H9 (cell line): ENCODE measurements at regions not wholly inside any gene's neighbourhood (a gene's known extent, or its start where the extent isn't known, plus 50 kb on each side); places are given as distances from the start of the nearest gene placed in this dataset.

Experiments
- DNase-seq: peaks from one replicate; pipeline ENCODE4 v3.0.0-alpha.2; 2017
- H2AFZ ChIP-seq: one replicate; pipeline ENCODE4 v1.6.1; 2013; ENCODE audit warnings: mild to moderate bottlenecking, low read length, control low read depth, moderate library complexity
- H2AK5ac ChIP-seq: 2 replicates; pipeline ENCODE4 v1.6.1; 2013; ENCODE audit warnings: low read length, control low read depth, mixed read lengths; ENCODE audit not compliant: insufficient read length
- H2BK120ac ChIP-seq: one replicate; pipeline ENCODE4 v1.6.1; 2013; ENCODE audit warnings: low read depth, mild to moderate bottlenecking, low read length, control low read depth, inconsistent platforms; ENCODE audit not compliant: poor library complexity, severe bottlenecking
- H2BK12ac ChIP-seq: 2 replicates; pipeline ENCODE4 v1.6.1; 2013; ENCODE audit warnings: low read length, control low read depth, mixed read lengths, low read depth; ENCODE audit not compliant: insufficient read length
- H2BK15ac ChIP-seq: 2 replicates; pipeline ENCODE4 v1.6.1; 2013; ENCODE audit warnings: low read depth, low read length, control low read depth
- H2BK20ac ChIP-seq: one replicate; pipeline ENCODE4 v1.6.1; 2013; ENCODE audit warnings: low read depth, mild to moderate bottlenecking, low read length, control low read depth, inconsistent platforms; ENCODE audit not compliant: poor library complexity, severe bottlenecking
- H2BK5ac ChIP-seq: 2 replicates; pipeline ENCODE4 v1.6.1; 2013; ENCODE audit warnings: low read length, control low read depth, mixed read lengths; ENCODE audit not compliant: insufficient read length
- H3K14ac ChIP-seq: 2 replicates; pipeline ENCODE4 v1.6.1; 2013; ENCODE audit warnings: low read length, control low read depth; ENCODE audit not compliant: insufficient read depth
- H3K18ac ChIP-seq: 2 replicates; pipeline ENCODE4 v1.6.1; 2013; ENCODE audit warnings: low read depth, mild to moderate bottlenecking, mixed read lengths, low read length, control low read depth; ENCODE audit not compliant: insufficient read length
- H3K23ac ChIP-seq: 2 replicates; pipeline ENCODE4 v1.6.1; 2013; ENCODE audit warnings: low read length, control low read depth, mixed read lengths, low read depth; ENCODE audit not compliant: insufficient read length
- H3K23me2 ChIP-seq: 2 replicates; pipeline ENCODE4 v1.6.1; 2013; ENCODE audit warnings: low read depth, mild to moderate bottlenecking, mixed read lengths, low read length, control low read depth; ENCODE audit not compliant: insufficient read length, poor library complexity, severe bottlenecking
- H3K27ac ChIP-seq: 2 replicates; pipeline ENCODE4 v1.5.1; 2013; ENCODE audit warnings: low read length, control low read depth, mixed read lengths, low read depth; ENCODE audit not compliant: insufficient read length
- H3K27me3 ChIP-seq: 2 replicates; pipeline ENCODE4 v1.6.1; 2013; ENCODE audit warnings: low read length, control low read depth, inconsistent platforms; ENCODE audit not compliant: insufficient read depth
- H3K4ac ChIP-seq: 2 replicates; pipeline ENCODE4 v1.6.1; 2013; ENCODE audit warnings: low read depth, mild to moderate bottlenecking, control low read depth, inconsistent platforms, low read length, moderate library complexity
- H3K4me1 ChIP-seq: 2 replicates; pipeline ENCODE4 v1.6.1; 2013; ENCODE audit warnings: low read length, control low read depth, inconsistent platforms; ENCODE audit not compliant: insufficient read depth
- H3K4me2 ChIP-seq: 2 replicates; pipeline ENCODE4 v1.6.1; 2013; ENCODE audit warnings: low read length, control low read depth, mixed read lengths; ENCODE audit not compliant: insufficient read length, insufficient read depth
- H3K56ac ChIP-seq: 2 replicates; pipeline ENCODE4 v1.6.1; 2013; ENCODE audit warnings: low read depth, mild to moderate bottlenecking, mixed read lengths, low read length, control low read depth; ENCODE audit not compliant: insufficient read length
- H3K79me1 ChIP-seq: 2 replicates; pipeline ENCODE4 v1.6.1; 2013; ENCODE audit warnings: low read depth, mild to moderate bottlenecking, moderate library complexity, low read length, control low read depth, inconsistent platforms; ENCODE audit not compliant: insufficient read depth, poor library complexity, severe bottlenecking
- H3K79me2 ChIP-seq: 2 replicates; pipeline ENCODE4 v1.6.1; 2013; ENCODE audit warnings: low read length, control low read depth, inconsistent platforms; ENCODE audit not compliant: insufficient read depth
- H3K9ac ChIP-seq: 2 replicates; pipeline ENCODE4 v1.6.1; 2013; ENCODE audit warnings: low read length, control low read depth, mixed read lengths; ENCODE audit not compliant: insufficient read length; ENCODE audit errors: extremely low read depth
- H3K9me3 ChIP-seq: one replicate; pipeline ENCODE4 v1.6.1; 2013; ENCODE audit warnings: low read depth, low read length, inconsistent platforms; ENCODE audit not compliant: control insufficient read depth
- H3T11ph ChIP-seq: one replicate; pipeline ENCODE4 v1.6.1; 2013; ENCODE audit warnings: mild to moderate bottlenecking, low read length, control low read depth, inconsistent platforms
- H4K20me1 ChIP-seq: one replicate; pipeline ENCODE4 v1.6.1; 2013; ENCODE audit not compliant: control insufficient read depth, insufficient read length, insufficient read depth
- H4K5ac ChIP-seq: 2 replicates; pipeline ENCODE4 v1.6.1; 2013; ENCODE audit warnings: low read depth, mild to moderate bottlenecking, mixed read lengths, low read length, control low read depth; ENCODE audit not compliant: insufficient read length
- H4K8ac ChIP-seq: replicated peaks from 2 replicates; pipeline ENCODE4 v1.6.1; 2013; ENCODE audit warnings: low read length, control low read depth, mixed read lengths, low read depth; ENCODE audit not compliant: insufficient read length
- H4K91ac ChIP-seq: 2 replicates; pipeline ENCODE4 v1.6.1; 2013; ENCODE audit warnings: low read depth, mild to moderate bottlenecking, moderate library complexity, mixed read lengths, low read length, control low read depth; ENCODE audit not compliant: insufficient read length
- H3K27ac Mint-ChIP-seq, 3 experiments: 2 replicates in 2 of 3; 3 replicates in 1 of 3; pipeline ENCODE4 v1.8.0; 2020 to 2021; ENCODE audit warnings: mixed read lengths in 3 of 3, mild to moderate bottlenecking in 1 of 3, moderate library complexity in 1 of 3
- H3K27me3 Mint-ChIP-seq: 2 replicates; pipeline ENCODE4 v1.8.0; 2021; ENCODE audit warnings: low read depth, mild to moderate bottlenecking, moderate library complexity, mixed read lengths
- H3K36me3 Mint-ChIP-seq, 3 experiments: 2 replicates in 2 of 3; 3 replicates in 1 of 3; pipeline ENCODE4 v1.8.0; 2020 to 2021; ENCODE audit warnings: low read depth in 3 of 3, mixed read lengths in 3 of 3; ENCODE audit not compliant: insufficient read depth in 1 of 3
- H3K4me1 Mint-ChIP-seq, 2 experiments: 2 replicates each; pipeline ENCODE4 v1.8.0; 2020; ENCODE audit warnings: mixed read lengths in 2 of 2
- H3K4me3 Mint-ChIP-seq, 2 experiments: 2 replicates in 1 of 2; 3 replicates in 1 of 2; pipeline ENCODE4 v1.8.0; 2020 to 2021; ENCODE audit warnings: mild to moderate bottlenecking in 2 of 2, mixed read lengths in 2 of 2, moderate library complexity in 1 of 2
- H3K9me3 Mint-ChIP-seq, 2 experiments: 2 replicates in 1 of 2; 3 replicates in 1 of 2; pipeline ENCODE4 v1.8.0; 2020; ENCODE audit warnings: mild to moderate bottlenecking in 2 of 2, mixed read lengths in 2 of 2, moderate library complexity in 1 of 2
- CTCF ChIP-seq: fragments of 200-600 bp; sonication (generic); conservative IDR thresholded peaks from 3 replicates; pipeline ENCODE4 v1.8.0; 2021; ENCODE audit warnings: antibody characterized with exemption, mild to moderate bottlenecking
- WGBS: extraction: QIAGEN DNeasy Blood & Tissue Kit; methylation state at CpG from one replicate; pipeline ENCODE4 v1.1.7; 2013; ENCODE audit warnings: missing lambda C conversion rate, low lambda C conversion rate, mixed read lengths; ENCODE audit not compliant: insufficient read length; ENCODE audit errors: extremely low coverage; 5-methylcytosine and 5-hydroxymethylcytosine counted together

DNA sequence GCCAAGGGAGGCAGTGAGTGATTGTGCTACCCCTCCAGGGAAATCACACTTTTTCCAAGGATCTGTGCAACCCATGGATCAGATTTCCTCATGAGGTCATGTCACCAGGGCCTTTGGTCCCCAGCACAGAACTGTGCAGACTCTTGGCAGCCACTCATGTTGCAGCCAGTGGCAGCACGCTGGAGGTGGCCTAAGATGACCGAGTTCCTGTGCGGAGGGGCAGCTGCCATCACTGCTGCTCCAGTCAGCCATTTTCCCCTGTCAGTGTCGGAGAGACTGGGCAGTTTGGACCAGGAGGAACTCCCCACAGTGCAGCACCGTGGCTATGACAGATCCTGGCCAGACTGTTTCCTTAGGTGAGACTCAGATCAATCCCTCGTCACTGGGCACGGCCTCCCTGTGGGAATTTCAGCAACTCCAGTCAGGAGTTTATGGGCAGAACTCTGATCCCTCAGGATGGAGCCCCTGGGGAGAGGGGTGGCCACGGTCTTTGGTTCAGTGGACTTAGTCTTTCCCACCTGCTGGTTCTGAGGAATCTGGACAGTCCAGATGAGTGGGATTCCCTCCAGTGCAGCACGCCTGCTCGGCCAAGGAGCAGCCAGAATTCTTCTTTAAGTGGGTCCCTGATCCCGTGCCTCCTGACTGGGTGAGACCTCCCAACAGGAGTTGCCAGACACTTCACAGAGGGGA is 194.6 kb upstream of the CARD18 start:
- Mint-ChIP-seq H3K27ac (no peak overlapping the region), H3K9me3 (peaks cover 5 to 8% of the 10 kb centered on the region in 2 experiments; a peak in 4 of 5 replicates), H3K36me3 (peaks cover 0 to 11% (median 0%) of the 10 kb centered on the region in 3 experiments; a peak in 4 of 7 replicates), H3K27me3 (no peaks in the 10 kb centered on the region), H3K4me3 (no peak overlapping the region), H3K4me1 (no peaks in the 10 kb centered on the region)
- Histone ChIP-seq H4K8ac (no peak overlapping the region), H3K27me3 (no peaks in the 10 kb centered on the region), H2BK20ac (no peak overlapping the region), H3K79me2 (no peaks in the 10 kb centered on the region), H3K14ac (no peak overlapping the region), H3K4me2 (no peak overlapping the region), H2BK5ac (no peak overlapping the region), H2BK15ac (no peak overlapping the region), H4K91ac (no peak overlapping the region), H3K23ac (no peak overlapping the region), H3K9me3 (no peaks in the 10 kb centered on the region), H3K56ac (no peak overlapping the region), H2BK120ac (no peak overlapping the region), H3K18ac (no peak overlapping the region), H3K4me1 (no peaks in the 10 kb centered on the region), H4K20me1 (no peaks in the 10 kb centered on the region), H3T11ph (no peak overlapping the region), H3K27ac (no peak overlapping the region), H2BK12ac (no peak overlapping the region), H2AFZ (no peak overlapping the region), H3K4ac (no peak overlapping the region), H3K23me2 (no peaks in the 10 kb centered on the region), H3K9ac (no peak overlapping the region), H4K5ac (no peak overlapping the region), H3K79me1 (no peaks in the 10 kb centered on the region), H2AK5ac (no peak overlapping the region)
- no peak for TF ChIP-seq CTCF
- no peak for DNase-seq
- WGBS: no CpG with 5 or more reads among the region's 11 CpGs
